Heart left ventricle (tissue), 13 donors: ENCODE measurements at regions not wholly inside any gene's neighbourhood (a gene's known extent, or its start where the extent isn't known, plus 50 kb on each side); places are given as distances from the start of the nearest gene placed in this dataset.

ENCODE experiments used
- CTCF ChIP-seq, 12 donors: fragments of 200-600 bp; sonication (generic) in 4 of 12; IDR thresholded peaks; one replicate each; pipeline versions ENCODE4 v1.5.0 to v1.8.0; 2018 to 2022; ENCODE audit warnings: antibody characterized with exemption in 12 of 12, mild to moderate bottlenecking in 5 of 12
- POLR2A ChIP-seq, 2 donors: fragments of 450-650 bp; IDR thresholded peaks; one replicate each; pipeline ENCODE4 v1.6.1; 2017; ENCODE audit warnings: antibody characterized with exemption in 2 of 2, mild to moderate bottlenecking in 2 of 2, moderate library complexity in 2 of 2
- donor health status: ischemic (EF 13 %, LVEDD 7.1; RV severe dilation, severe dysfunction).
- donor health status: DM: no; HTN: yes; CAD: no.
- donor health status: DM: no; HTN: no; CAD: no.
- donor health status: ischemic (EF 25% LVEDD 6.9; RV normal size, moderate dysfunction).
- donor health status: ischemic (EF 25% LVEDD 5.7; RV mildly dilated, moderate dysfunction).
- donor health status: ischemic (EF 35%, LVEDD 5.7; RV mildly dilated, moderate dysfunction).
- donor health status: nonischemic (EF 11% LVEDD 7.7; RV severe dilation, severe dysfunction).
- donor health status: DM: yes; HTN: yes; CAD: no.
- donor health status: PGD.
- donor health status: ischemic (EF 29% LVEDD 5.4; RV normal size, mild dysfunction).
- donor health status: nonischemic (EF 23%, LVEDD 6.1; RV moderate dilation, normal function).

GRCh38 chr5:97839341-97840086 is 656.5 kb upstream of the RIOK2 start:
- TF ChIP-seq CTCF (IDR thresholded peaks at IDR 0.05) (no peak), POLR2A (IDR thresholded peaks at IDR 0.05) (no peak)
